ENCODE measurements at regions not wholly inside any gene's neighbourhood (a gene's known extent, or its start where the extent isn't known, plus 50 kb on each side); places are given as distances from the start of the nearest gene placed in this dataset.

- TF ChIP-seq CTCF (IDR thresholded peaks at IDR 0.05; ENCODE audit: low read depth, low read length) = no peak
- Histone ChIP-seq H3K4me3 (ENCODE audit: low read depth, low read length) (no peak overlapping the region), H3K4me1 (no peaks in the 10 kb centered on the region), H3K9me3 (no peaks in the 10 kb centered on the region; the same call in 1 of the 2 replicates), H3K27me3 (no peaks in the 10 kb centered on the region), H3K36me3 (no peaks in the 10 kb centered on the region)
- no peak for DNase-seq
Measured at GRCh38 chr20:60327971-60328660, 369.9 kb downstream of the CDH26 start.

GRCh38 chr20:60330461-60330860 is 372.2 kb downstream of the CDH26 start:
- no peak for DNase-seq
- no peak for TF ChIP-seq CTCF (IDR thresholded peaks at IDR 0.05; ENCODE audit: low read depth, low read length)
- Histone ChIP-seq H3K27me3 (no peaks in the 10 kb centered on the region), H3K4me1 (no peaks in the 10 kb centered on the region), H3K9me3 (no peaks in the 10 kb centered on the region; the same call in 1 of the 2 replicates), H3K4me3 (ENCODE audit: low read depth, low read length) (no peak overlapping the region), H3K36me3 (no peaks in the 10 kb centered on the region)

- Histone ChIP-seq H3K4me1 (no peaks in the 10 kb centered on the region), H3K36me3 (no peaks in the 10 kb centered on the region), H3K9me3 (no peaks in the 10 kb centered on the region; the same call in 1 of the 2 replicates), H3K27me3 (no peaks in the 10 kb centered on the region), H3K4me3 (ENCODE audit: low read depth, low read length) (no peak overlapping the region)
- no peak for TF ChIP-seq CTCF (IDR thresholded peaks at IDR 0.05; ENCODE audit: low read depth, low read length)
- no peak for DNase-seq
Measured at GRCh38 chr20:60331688-60332300, 373.6 kb downstream of the CDH26 start.

- TF ChIP-seq CTCF (IDR thresholded peaks at IDR 0.05; ENCODE audit: low read depth, low read length) = no peak
- H3K27me3 ChIP-seq = no peaks in the 10 kb centered on the region
- no peak overlapping the region for H3K4me3 ChIP-seq (ENCODE audit: low read depth, low read length)
- no peak for DNase-seq
- no peaks in the 10 kb centered on the region for H3K4me1 ChIP-seq
- H3K36me3 ChIP-seq = no peaks in the 10 kb centered on the region
- H3K9me3 ChIP-seq = no peaks in the 10 kb centered on the region; the same call in 1 of the 2 replicates
Measured at GRCh38 chr20:60332523-60332922, 374.3 kb downstream of the CDH26 start.

GRCh38 chr20:60334911-60335310 is 376.7 kb downstream of the CDH26 start:
- no peaks in the 10 kb centered on the region for H3K4me1 ChIP-seq
- no peak overlapping the region for H3K4me3 ChIP-seq (ENCODE audit: low read depth, low read length)
- no peaks in the 10 kb centered on the region for H3K9me3 ChIP-seq
- DNase-seq = no peak
- H3K36me3 ChIP-seq = no peaks in the 10 kb centered on the region
- no peak for TF ChIP-seq CTCF (IDR thresholded peaks at IDR 0.05; ENCODE audit: low read depth, low read length)
- H3K27me3 ChIP-seq = no peaks in the 10 kb centered on the region

- Histone ChIP-seq H3K36me3 (no peaks in the 10 kb centered on the region), H3K27me3 (no peaks in the 10 kb centered on the region), H3K9me3 (no peaks in the 10 kb centered on the region), H3K4me1 (no peaks in the 10 kb centered on the region), H3K4me3 (ENCODE audit: low read depth, low read length) (no peak overlapping the region)
- no peak for DNase-seq
- TF ChIP-seq CTCF (IDR thresholded peaks at IDR 0.05; ENCODE audit: low read depth, low read length) = no peak
Measured at GRCh38 chr20:60338556-60338955, 380.3 kb downstream of the CDH26 start.
